ENCODE measurements at regions not wholly inside any gene's neighbourhood (a gene's known extent, or its start where the extent isn't known, plus 50 kb on each side); places are given as distances from the start of the nearest gene placed in this dataset.
"Not testable (repeated sequence)": the region's sequence is repeated elsewhere in the genome, so short reads cannot be mapped to it uniquely, and the experiment has no call there.

DNA sequence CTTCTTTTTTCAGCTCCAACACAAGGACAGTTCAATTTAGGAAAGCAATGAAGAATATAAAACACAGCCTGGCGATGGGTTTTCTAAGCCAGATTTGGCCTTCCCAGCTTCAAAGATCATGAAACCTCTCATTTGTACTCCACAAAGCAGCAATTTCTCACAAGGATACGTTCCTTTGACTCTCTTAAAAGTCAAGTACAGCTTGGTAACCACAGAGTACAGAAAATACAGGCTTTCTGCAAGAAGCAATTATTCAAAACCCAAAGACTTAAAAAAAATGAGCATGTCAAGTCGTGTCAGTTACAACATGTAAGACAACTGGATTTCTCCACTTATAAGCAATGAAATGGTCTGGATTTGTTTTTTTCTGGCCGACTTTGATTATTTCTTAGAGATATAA is 321.4 kb downstream of the FGFR2 start:
- TF ChIP-seq, protein P1, sequence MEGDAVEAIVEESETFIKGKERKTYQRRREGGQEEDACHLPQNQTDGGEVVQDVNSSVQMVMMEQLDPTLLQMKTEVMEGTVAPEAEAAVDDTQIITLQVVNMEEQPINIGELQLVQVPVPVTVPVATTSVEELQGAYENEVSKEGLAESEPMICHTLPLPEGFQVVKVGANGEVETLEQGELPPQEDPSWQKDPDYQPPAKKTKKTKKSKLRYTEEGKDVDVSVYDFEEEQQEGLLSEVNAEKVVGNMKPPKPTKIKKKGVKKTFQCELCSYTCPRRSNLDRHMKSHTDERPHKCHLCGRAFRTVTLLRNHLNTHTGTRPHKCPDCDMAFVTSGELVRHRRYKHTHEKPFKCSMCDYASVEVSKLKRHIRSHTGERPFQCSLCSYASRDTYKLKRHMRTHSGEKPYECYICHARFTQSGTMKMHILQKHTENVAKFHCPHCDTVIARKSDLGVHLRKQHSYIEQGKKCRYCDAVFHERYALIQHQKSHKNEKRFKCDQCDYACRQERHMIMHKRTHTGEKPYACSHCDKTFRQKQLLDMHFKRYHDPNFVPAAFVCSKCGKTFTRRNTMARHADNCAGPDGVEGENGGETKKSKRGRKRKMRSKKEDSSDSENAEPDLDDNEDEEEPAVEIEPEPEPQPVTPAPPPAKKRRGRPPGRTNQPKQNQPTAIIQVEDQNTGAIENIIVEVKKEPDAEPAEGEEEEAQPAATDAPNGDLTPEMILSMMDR (IDR thresholded peaks at IDR 0.05; ENCODE audit: low read depth, low read length), result no peak
- H3K4me3 ChIP-seq (replicated peaks in 1 of 2; ENCODE audit: low read depth in 2 of 2, low read length in 2 of 2), result no peak overlapping the region
- DNase-seq (ENCODE audit: low read depth in 2 of 2), result no peak

DNA sequence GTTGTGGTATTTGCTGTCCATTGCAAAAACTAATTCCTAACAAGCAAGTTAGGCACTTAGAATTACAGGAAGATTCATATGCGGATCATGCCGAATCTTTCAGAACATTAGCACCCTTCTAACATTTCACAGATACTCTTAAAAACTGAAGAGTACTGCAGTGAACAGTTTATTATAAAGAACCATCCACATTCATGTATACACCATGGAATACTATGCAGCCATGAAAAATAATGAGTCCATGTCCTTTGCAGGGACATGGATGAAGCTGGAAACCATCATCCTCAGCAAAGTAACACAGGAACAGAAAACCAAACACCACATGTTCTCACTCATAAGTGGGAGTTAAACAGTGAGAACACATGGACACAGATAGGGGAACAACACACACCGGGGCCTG is 319.9 kb downstream of the FGFR2 start:
- not testable (repeated sequence) for H3K4me3 ChIP-seq (replicated peaks in 1 of 2; ENCODE audit: low read depth in 2 of 2, low read length in 2 of 2); DNase-seq (ENCODE audit: low read depth in 2 of 2)

DNA sequence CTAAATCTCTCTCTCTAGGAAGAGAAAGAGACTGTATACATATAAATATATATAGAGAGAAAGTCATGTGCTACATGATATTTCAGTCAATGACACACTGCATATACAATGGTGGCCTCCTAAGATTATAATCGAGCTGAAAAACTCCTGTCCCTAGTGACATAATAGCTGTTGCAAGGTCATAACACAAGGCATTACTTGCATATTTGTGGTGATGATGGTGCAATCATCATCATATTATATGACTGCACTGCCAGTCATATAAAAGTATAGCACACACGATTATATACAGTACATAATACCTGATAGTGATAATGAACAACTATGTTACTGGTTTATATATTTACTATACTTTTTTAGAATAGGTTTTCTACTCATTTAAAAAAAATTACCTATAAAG is 316.7 kb downstream of the FGFR2 start:
- TF ChIP-seq, protein P1 (IDR thresholded peaks at IDR 0.05; ENCODE audit: low read depth, low read length), result no peak
- DNase-seq (ENCODE audit: low read depth in 2 of 2), result no peak
- H3K4me3 ChIP-seq (replicated peaks in 1 of 2; ENCODE audit: low read depth in 2 of 2, low read length in 2 of 2), result no peak overlapping the region

DNA sequence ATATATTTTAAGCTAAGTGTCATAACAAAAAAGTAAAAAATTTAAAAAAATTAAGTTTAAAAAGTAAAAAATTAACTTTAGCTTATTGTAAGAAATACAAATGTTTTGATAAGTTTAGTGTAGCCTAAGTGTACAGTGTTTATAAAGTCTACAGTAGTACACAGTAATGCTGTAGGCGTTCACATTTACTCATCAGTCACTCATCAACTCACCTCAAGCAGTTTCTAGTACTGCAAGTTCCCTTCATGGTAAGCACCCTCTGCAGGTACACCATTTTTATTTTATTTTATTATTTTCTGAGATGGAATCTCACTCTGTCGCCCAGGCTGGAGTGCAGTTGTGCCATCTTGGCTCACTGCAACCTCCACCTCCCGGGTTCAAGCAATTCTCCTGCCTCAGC is 316.0 kb downstream of the FGFR2 start:
- no peak overlapping the region for H3K4me3 ChIP-seq (replicated peaks in 1 of 2; ENCODE audit: low read depth in 2 of 2, low read length in 2 of 2)
- TF ChIP-seq, protein P1 (IDR thresholded peaks at IDR 0.05; ENCODE audit: low read depth, low read length), result no peak
- DNase-seq (ENCODE audit: low read depth in 2 of 2), result no peak

DNA sequence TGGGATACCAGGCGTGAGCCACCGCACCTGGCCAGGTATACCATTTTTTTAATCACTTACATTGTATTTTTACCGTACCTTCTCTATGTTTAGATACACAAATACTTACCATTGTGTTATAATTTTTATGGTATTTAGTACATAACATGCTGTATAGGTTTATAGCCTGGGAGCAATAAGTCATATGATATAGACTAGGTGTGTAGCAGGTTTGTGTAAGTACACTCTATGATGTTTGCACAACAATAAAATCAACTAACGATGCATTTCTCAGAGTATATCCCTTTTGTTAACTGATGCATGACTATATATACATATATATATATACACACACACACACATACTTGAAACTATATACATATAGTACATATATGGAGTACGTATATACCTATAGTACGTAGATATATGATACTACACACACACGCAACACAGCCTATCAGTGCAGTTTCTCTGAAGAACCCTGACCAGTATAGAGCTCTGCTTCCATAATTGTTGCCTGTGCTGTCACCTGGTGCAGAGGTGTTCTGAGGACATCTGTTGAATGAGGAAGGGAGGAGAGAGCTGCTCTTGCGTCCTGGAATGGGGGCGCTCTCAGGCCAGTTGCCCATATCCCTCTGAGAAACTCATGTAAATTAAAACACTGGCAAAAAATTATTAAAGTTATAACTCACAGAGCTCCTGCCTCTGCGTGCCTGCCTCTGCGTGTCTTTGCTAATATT is 315.3 kb downstream of the FGFR2 start:
- DNase-seq (ENCODE audit: low read depth in 2 of 2), result no peak
- TF ChIP-seq, protein P1 (IDR thresholded peaks at IDR 0.05; ENCODE audit: low read depth, low read length), result no peak
- H3K4me3 ChIP-seq (replicated peaks in 1 of 2; ENCODE audit: low read depth in 2 of 2, low read length in 2 of 2), result no peak overlapping the region

DNA sequence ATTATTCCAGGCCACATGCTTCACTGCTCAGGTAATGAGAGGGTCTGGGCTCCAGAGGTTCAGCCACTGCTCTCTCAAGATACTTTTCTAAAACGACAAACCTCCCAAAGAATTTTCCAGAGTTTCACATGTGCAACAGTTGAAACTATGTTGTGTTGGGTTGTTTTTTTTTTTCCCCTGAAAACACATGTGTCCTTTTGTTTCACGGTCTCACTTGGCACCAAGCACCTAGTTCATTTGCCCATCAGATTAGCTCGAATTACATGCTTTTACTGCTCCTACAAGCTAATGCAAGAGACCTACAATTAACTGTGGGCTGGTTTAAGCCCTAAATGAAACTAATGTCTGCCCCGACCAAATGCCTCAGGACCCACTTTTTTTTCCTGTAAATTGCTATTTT is 313.3 kb downstream of the FGFR2 start:
- TF ChIP-seq, protein P1 (IDR thresholded peaks at IDR 0.05; ENCODE audit: low read depth, low read length), result no peak
- no peak for DNase-seq (ENCODE audit: low read depth in 2 of 2)

DNA sequence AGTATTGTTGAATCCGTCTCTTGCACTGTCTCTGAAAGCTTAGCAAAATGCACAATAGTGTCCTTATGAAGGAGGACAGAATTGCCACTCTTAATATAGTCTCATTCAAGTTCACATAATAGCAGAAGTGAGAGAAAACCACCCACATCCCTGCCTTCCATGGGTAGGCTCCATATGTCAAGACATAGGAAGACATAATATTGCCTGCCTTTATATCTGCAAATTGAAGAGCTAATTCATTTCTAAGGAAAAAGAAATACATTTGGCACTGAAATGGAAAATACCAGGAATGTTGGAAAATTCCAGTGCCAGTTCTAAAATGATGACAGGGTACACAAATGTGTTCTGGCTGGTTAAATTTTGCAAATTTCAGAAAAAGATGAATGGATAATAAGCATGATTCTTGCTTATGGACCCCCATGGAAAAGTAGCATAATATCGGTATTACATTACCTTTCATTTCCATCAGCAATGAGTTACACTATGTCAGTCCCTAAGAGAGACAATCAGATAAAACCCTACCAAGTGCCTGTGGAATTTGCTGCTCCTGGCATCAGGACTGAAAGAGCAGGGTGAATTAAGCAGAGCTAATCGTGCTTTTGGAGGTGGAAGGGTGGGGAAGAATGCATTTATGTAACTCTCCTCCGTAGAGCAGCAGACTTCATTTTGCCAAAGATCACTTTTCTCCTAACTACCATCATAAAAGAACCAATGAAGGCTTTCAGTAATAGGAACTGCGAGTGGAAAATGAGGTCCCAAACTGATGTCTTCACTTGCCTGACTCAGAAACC is 312.6 kb downstream of the FGFR2 start:
- no peak for DNase-seq (ENCODE audit: low read depth in 2 of 2)
- H3K4me3 ChIP-seq (replicated peaks in 1 of 2; ENCODE audit: low read depth in 2 of 2, low read length in 2 of 2), result no peak overlapping the region
- TF ChIP-seq, protein P1 (IDR thresholded peaks at IDR 0.05; ENCODE audit: low read depth, low read length), result no peak

More for the DNA sequence above, 313.3 kb downstream of the FGFR2 start:
- no peak overlapping the region for H3K4me3 ChIP-seq (replicated peaks in 1 of 2; ENCODE audit: low read depth in 2 of 2, low read length in 2 of 2)

All from cardiac fibroblast (primary cell).